ENCODE measurements at regions not wholly inside any gene's neighbourhood (a gene's known extent, or its start where the extent isn't known, plus 50 kb on each side); places are given as distances from the start of the nearest gene placed in this dataset.
A peak's percentile ranks its signal among the peaks of the same experiment; 100 is the strongest.

- DNase-seq (ENCODE audit: extremely low read depth in 1 of 11, low read depth in 9 of 11, low spot score in 4 of 11), result no peak
These were observed 111.1 kb upstream of the FMR1 start for GRCh38 chrX:147800663-147801062.

- peak in 8 of 11 donors; percentile 1 to 3 (median 3) for DNase-seq (ENCODE audit: extremely low read depth in 1 of 11, low read depth in 9 of 11, low spot score in 4 of 11)
These were observed 107.8 kb upstream of the FMR1 start for GRCh38 chrX:147803948-147804347.

GRCh38 chrX:147811803-147812202 is 99.9 kb upstream of the FMR1 start:
- no peak for DNase-seq (ENCODE audit: extremely low read depth in 1 of 11, low read depth in 9 of 11, low spot score in 4 of 11)

GRCh38 chrX:147827070-147827469 is 84.6 kb upstream of the FMR1 start:
- no peak for DNase-seq (ENCODE audit: extremely low read depth in 1 of 11, low read depth in 9 of 11, low spot score in 4 of 11)

- no peak for DNase-seq (ENCODE audit: extremely low read depth in 1 of 11, low read depth in 9 of 11, low spot score in 4 of 11)
These were observed 83.0 kb upstream of the FMR1 start for GRCh38 chrX:147828719-147829118.

- DNase-seq (ENCODE audit: extremely low read depth in 1 of 11, low read depth in 9 of 11, low spot score in 4 of 11), result no peak
These were observed 78.9 kb upstream of the FMR1 start for GRCh38 chrX:147832707-147833348.

GRCh38 chrX:147838465-147839131 is 73.1 kb upstream of the FMR1 start:
- DNase-seq (ENCODE audit: extremely low read depth in 1 of 11, low read depth in 9 of 11, low spot score in 4 of 11), result no peak

GRCh38 chrX:147846676-147847075 is 65.0 kb upstream of the FMR1 start:
- no peak for DNase-seq (ENCODE audit: extremely low read depth in 1 of 11, low read depth in 9 of 11, low spot score in 4 of 11)

GRCh38 chrX:147847999-147848398 is 63.7 kb upstream of the FMR1 start:
- no peak for DNase-seq (ENCODE audit: extremely low read depth in 1 of 11, low read depth in 9 of 11, low spot score in 4 of 11)

- no peak for DNase-seq (ENCODE audit: extremely low read depth in 1 of 11, low read depth in 9 of 11, low spot score in 4 of 11)
These were observed 62.9 kb upstream of the FMR1 start for GRCh38 chrX:147848543-147849443.

- DNase-seq (ENCODE audit: extremely low read depth in 1 of 11, low read depth in 9 of 11, low spot score in 4 of 11), result no peak
These were observed 60.8 kb upstream of the FMR1 start for GRCh38 chrX:147850875-147851274.

GRCh38 chrX:147853701-147854100 is 58.0 kb upstream of the FMR1 start:
- DNase-seq (ENCODE audit: extremely low read depth in 1 of 11, low read depth in 9 of 11, low spot score in 4 of 11), result no peak

GRCh38 chrX:147859666-147860065 is 52.1 kb upstream of the FMR1 start:
- DNase-seq (ENCODE audit: extremely low read depth in 1 of 11, low read depth in 9 of 11, low spot score in 4 of 11), result no peak

All from renal cortex interstitium (tissue), 11 donors.